Stomach (tissue), 4 donors: ENCODE measurements at regions not wholly inside any gene's neighbourhood (a gene's known extent, or its start where the extent isn't known, plus 50 kb on each side); places are given as distances from the start of the nearest gene placed in this dataset.

Source experiments
- CTCF ChIP-seq, 7 experiments: fragments of 450-650 bp in 4 of 7; fragments of 200-600 bp in 3 of 7; sonication (generic) in 3 of 7; IDR thresholded peaks; one replicate each; pipeline ENCODE4 v1.5.1; 2016 to 2019; ENCODE audit warnings: antibody characterized with exemption in 7 of 7, control low read depth in 2 of 7, mild to moderate bottlenecking in 1 of 7
- EP300 ChIP-seq: sonication (generic); formaldehyde crosslinking; IDR thresholded peaks from one replicate; pipeline ENCODE4 v1.6.1; 2017; ENCODE audit warnings: antibody characterized with exemption
- POLR2A ChIP-seq, 4 donors: fragments of 450-650 bp; IDR thresholded peaks; one replicate each; pipeline ENCODE4 v1.6.1; 2016; ENCODE audit warnings: antibody characterized with exemption in 4 of 4, control low read depth in 2 of 4, mild to moderate bottlenecking in 1 of 4, moderate library complexity in 1 of 4
- POLR2AphosphoS5 ChIP-seq, 3 donors: sonication (generic); formaldehyde crosslinking; IDR thresholded peaks; one replicate each; pipeline ENCODE4 v1.6.1; 2016; ENCODE audit warnings: antibody characterized with exemption in 3 of 3

GRCh38 chr2:147467441-147467840, 377.4 kb upstream of the ACVR2A start:
- TF ChIP-seq POLR2A (IDR thresholded peaks at IDR 0.05) (no peak), CTCF (IDR thresholded peaks at IDR 0.05) (no peak), EP300 (no peak), POLR2AphosphoS5 (IDR thresholded peaks at IDR 0.05) (no peak)
